Smooth muscle cell (in vitro differentiated cells): ENCODE measurements at regions not wholly inside any gene's neighbourhood (a gene's known extent, or its start where the extent isn't known, plus 50 kb on each side); places are given as distances from the start of the nearest gene placed in this dataset.

Experiments used
- DNase-seq: peaks from one replicate; lab custom pipeline; 2025; ENCODE audit not compliant: unreplicated experiment; lab: John Stamatoyannopoulos, UW
- H2AFZ ChIP-seq: fragments of 200-600 bp; sonication (generic); 2 replicates; pipeline ENCODE4 v1.6.0; 2016; ENCODE audit warnings: antibody characterized with exemption, low read depth, mild to moderate bottlenecking
- H3F3A ChIP-seq: fragments of 200-600 bp; sonication (generic); 2 replicates; pipeline ENCODE4 v1.6.0; 2017; ENCODE audit warnings: antibody characterized with exemption, low read depth
- H3K27ac ChIP-seq: fragments of 200-600 bp; sonication (generic); 2 replicates; pipeline ENCODE4 v1.5.1; 2016; ENCODE audit warnings: low read depth, mild to moderate bottlenecking
- H3K27me3 ChIP-seq: fragments of 200-600 bp; sonication (generic); 2 replicates; pipeline ENCODE4 v1.6.1; 2016; ENCODE audit warnings: low read depth, mild to moderate bottlenecking
- H3K36me3 ChIP-seq: fragments of 200-600 bp; sonication (generic); 2 replicates; pipeline ENCODE4 v1.5.1; 2016; ENCODE audit warnings: low read depth
- H3K4me1 ChIP-seq: fragments of 200-600 bp; sonication (generic); 2 replicates; pipeline ENCODE4 v1.5.1; 2016; ENCODE audit warnings: low read depth
- H3K4me2 ChIP-seq: fragments of 200-600 bp; sonication (generic); 2 replicates; pipeline ENCODE4 v1.6.0; 2016; ENCODE audit warnings: mild to moderate bottlenecking
- H3K4me3 ChIP-seq: fragments of 200-600 bp; sonication (generic); 2 replicates; pipeline ENCODE4 v1.5.1; 2016; ENCODE audit warnings: mild to moderate bottlenecking
- H3K79me2 ChIP-seq: fragments of 200-600 bp; sonication (generic); 2 replicates; pipeline ENCODE4 v1.6.0; 2016; ENCODE audit warnings: low read depth, mild to moderate bottlenecking
- H3K9ac ChIP-seq: fragments of 200-600 bp; sonication (generic); 2 replicates; pipeline ENCODE4 v1.6.0; 2016; ENCODE audit warnings: low read depth
- H3K9me3 ChIP-seq: fragments of 200-600 bp; sonication (generic); replicated peaks from 2 replicates; pipeline ENCODE4 v1.5.1; 2016; ENCODE audit warnings: low read depth
- H4K20me1 ChIP-seq: fragments of 200-600 bp; sonication (generic); 2 replicates; pipeline ENCODE4 v1.6.0; 2016; ENCODE audit warnings: low read depth
- CTCF ChIP-seq: fragments of 200-600 bp; sonication (generic); IDR thresholded peaks from 2 replicates; pipeline ENCODE4 v1.5.1; 2017; ENCODE audit warnings: borderline replicate concordance, mild to moderate bottlenecking, antibody characterized with exemption; ENCODE audit not compliant: insufficient read depth, poor library complexity, severe bottlenecking
- WGBS: methylation state at CpG from one replicate; pipeline ENCODE4 v1.1.7; 2016; ENCODE audit warnings: low lambda C conversion rate; 5-methylcytosine and 5-hydroxymethylcytosine counted together

- no peak for TF ChIP-seq CTCF
- no peak for DNase-seq
- Histone ChIP-seq H3F3A (no peaks in the 10 kb centered on the region), H3K27me3 (no peaks in the 10 kb centered on the region), H3K79me2 (no peaks in the 10 kb centered on the region), H3K4me2 (no peak overlapping the region), H3K9me3 (no peaks in the 10 kb centered on the region), H3K9ac (no peak overlapping the region), H2AFZ (no peak overlapping the region), H3K36me3 (no peaks in the 10 kb centered on the region), H3K4me1 (no peaks in the 10 kb centered on the region), H3K4me3 (no peak overlapping the region), H3K27ac (no peak overlapping the region), H4K20me1 (no peaks in the 10 kb centered on the region)
- 96% methylated on average over 1 of the region's 1 CpG for WGBS
Observed at GRCh38 chr2:187853381-187853791, 299.2 kb upstream of the TFPI start.

GRCh38 chr2:187854801-187855200 is 300.6 kb upstream of the TFPI start:
- Histone ChIP-seq H3K4me1 (no peaks in the 10 kb centered on the region), H3K27ac (no peak overlapping the region), H2AFZ (no peak overlapping the region), H3F3A (no peaks in the 10 kb centered on the region), H3K79me2 (no peaks in the 10 kb centered on the region), H3K4me3 (no peak overlapping the region), H3K36me3 (no peaks in the 10 kb centered on the region), H3K27me3 (no peaks in the 10 kb centered on the region), H3K4me2 (no peak overlapping the region), H3K9me3 (no peaks in the 10 kb centered on the region), H3K9ac (no peak overlapping the region), H4K20me1 (no peaks in the 10 kb centered on the region)
- no peak for DNase-seq
- no peak for TF ChIP-seq CTCF

- H3K27ac ChIP-seq, result no peak overlapping the region
- 98% methylated on average over 5 of the region's 5 CpGs for WGBS
- TF ChIP-seq CTCF, result no peak
- no peaks in the 10 kb centered on the region for H3K79me2 ChIP-seq
- no peaks in the 10 kb centered on the region for H3K36me3 ChIP-seq
- no peak overlapping the region for H3K4me2 ChIP-seq
- H3K9ac ChIP-seq, result no peak overlapping the region
- no peaks in the 10 kb centered on the region for H3K9me3 ChIP-seq
- no peaks in the 10 kb centered on the region for H3K27me3 ChIP-seq
- H3K4me3 ChIP-seq, result no peak overlapping the region
- no peak overlapping the region for H2AFZ ChIP-seq
- no peaks in the 10 kb centered on the region for H4K20me1 ChIP-seq
- no peaks in the 10 kb centered on the region for H3K4me1 ChIP-seq
- no peaks in the 10 kb centered on the region for H3F3A ChIP-seq
- DNase-seq, result no peak
Observed at GRCh38 chr2:187855689-187856088, 301.5 kb upstream of the TFPI start.

GRCh38 chr2:187857826-187858225 is 303.6 kb upstream of the TFPI start:
- Histone ChIP-seq H2AFZ (no peak overlapping the region), H3K9me3 (no peaks in the 10 kb centered on the region), H3K27me3 (no peaks in the 10 kb centered on the region), H3K79me2 (no peaks in the 10 kb centered on the region), H3F3A (no peaks in the 10 kb centered on the region), H3K36me3 (no peaks in the 10 kb centered on the region), H3K4me1 (no peaks in the 10 kb centered on the region), H3K4me3 (no peak overlapping the region), H3K27ac (no peak overlapping the region), H4K20me1 (no peaks in the 10 kb centered on the region), H3K4me2 (no peak overlapping the region), H3K9ac (no peak overlapping the region)
- TF ChIP-seq CTCF, result no peak
- DNase-seq, result no peak
- WGBS, result 94% methylated on average over 1 of the region's 1 CpG
